ENCODE measurements at regions not wholly inside any gene's neighbourhood (a gene's known extent, or its start where the extent isn't known, plus 50 kb on each side); places are given as distances from the start of the nearest gene placed in this dataset.

- TF ChIP-seq BACH2 (CRISPR knock-in tag; IDR thresholded peaks at IDR 0.05; ENCODE audit: borderline replicate concordance) (no peak), OSR1 (CRISPR knock-in tag; IDR thresholded peaks at IDR 0.05) (no peak), TSHZ2 (CRISPR knock-in tag; IDR thresholded peaks at IDR 0.05) (no peak), ZNF565 (CRISPR knock-in tag; conservative IDR thresholded peaks at IDR 0.05; ENCODE audit: low read depth) (no peak), TCF4 (CRISPR knock-in tag; IDR thresholded peaks at IDR 0.05; ENCODE audit: borderline replicate concordance) (no peak), GLIS3 (CRISPR knock-in tag; IDR thresholded peaks at IDR 0.05) (no peak), ZFP3 (CRISPR knock-in tag; IDR thresholded peaks at IDR 0.05) (no peak), CSRNP3 (CRISPR knock-in tag; IDR thresholded peaks at IDR 0.05) (no peak), SNAI2 (CRISPR knock-in tag; IDR thresholded peaks at IDR 0.05) (no peak), CREB5 (CRISPR knock-in tag; IDR thresholded peaks at IDR 0.05; ENCODE audit: low read depth) (no peak), ARNTL (CRISPR knock-in tag; IDR thresholded peaks at IDR 0.05; ENCODE audit: borderline replicate concordance, low read depth) (no peak), ZNF8 (CRISPR knock-in tag; IDR thresholded peaks at IDR 0.05) (no peak)
- no peak for ATAC-seq
These were observed 325.9 kb upstream of the TEX13C start for GRCh38 chrX:124993735-124994134.

GRCh38 chrX:124994404-124994803 is 325.3 kb upstream of the TEX13C start:
- TF ChIP-seq TOX (CRISPR knock-in tag; IDR thresholded peaks at IDR 0.05; ENCODE audit: borderline replicate concordance): no peak
- TF ChIP-seq CSDC2 (CRISPR knock-in tag; IDR thresholded peaks at IDR 0.05): no peak
- TF ChIP-seq ZC3H10 (CRISPR knock-in tag; IDR thresholded peaks at IDR 0.05): no peak
- no peak for TF ChIP-seq POU6F1 (CRISPR knock-in tag; IDR thresholded peaks at IDR 0.05; ENCODE audit: borderline replicate concordance, low read depth)
- TF ChIP-seq ESRRG (CRISPR knock-in tag; IDR thresholded peaks at IDR 0.05): no peak
- TF ChIP-seq SNAI2 (CRISPR knock-in tag; IDR thresholded peaks at IDR 0.05): no peak
- TF ChIP-seq ZNF565 (CRISPR knock-in tag; conservative IDR thresholded peaks at IDR 0.05; ENCODE audit: low read depth): no peak
- no peak for TF ChIP-seq CSRNP3 (CRISPR knock-in tag; IDR thresholded peaks at IDR 0.05)
- TF ChIP-seq ZNF70 (CRISPR knock-in tag; IDR thresholded peaks at IDR 0.05): no peak
- TF ChIP-seq CREB5 (CRISPR knock-in tag; IDR thresholded peaks at IDR 0.05; ENCODE audit: low read depth): no peak
- no peak for TF ChIP-seq PPARA (CRISPR knock-in tag; IDR thresholded peaks at IDR 0.05; ENCODE audit: borderline replicate concordance)
- no peak for TF ChIP-seq PATZ1 (CRISPR knock-in tag; IDR thresholded peaks at IDR 0.05; ENCODE audit: borderline replicate concordance)
- ATAC-seq: no peak
